Keratinocyte (primary cell): ENCODE measurements at regions not wholly inside any gene's neighbourhood (a gene's known extent, or its start where the extent isn't known, plus 50 kb on each side); places are given as distances from the start of the nearest gene placed in this dataset.

Source experiments
- EZH2 ChIP-seq: IDR thresholded peaks from one replicate; pipeline ENCODE4 v1.6.1; 2012; ENCODE audit warnings: inconsistent platforms, mild to moderate bottlenecking, low read length, moderate library complexity
- TF ChIP-seq, protein P1 (sequence below), 3 experiments: IDR thresholded peaks in 1 of 3; conservative IDR thresholded peaks in 1 of 3; optimal IDR thresholded peaks in 1 of 3; 2 replicates in 2 of 3; 3 replicates in 1 of 3; pipeline versions ENCODE3 to v1.5.1; 2011; ENCODE audit warnings: low read length in 3 of 3, mild to moderate bottlenecking in 3 of 3, moderate library complexity in 2 of 3, control low read depth in 1 of 3, inconsistent platforms in 1 of 3; ENCODE audit not compliant: insufficient read depth in 2 of 3; ENCODE audit errors: extremely low read depth in 1 of 3

DNA sequence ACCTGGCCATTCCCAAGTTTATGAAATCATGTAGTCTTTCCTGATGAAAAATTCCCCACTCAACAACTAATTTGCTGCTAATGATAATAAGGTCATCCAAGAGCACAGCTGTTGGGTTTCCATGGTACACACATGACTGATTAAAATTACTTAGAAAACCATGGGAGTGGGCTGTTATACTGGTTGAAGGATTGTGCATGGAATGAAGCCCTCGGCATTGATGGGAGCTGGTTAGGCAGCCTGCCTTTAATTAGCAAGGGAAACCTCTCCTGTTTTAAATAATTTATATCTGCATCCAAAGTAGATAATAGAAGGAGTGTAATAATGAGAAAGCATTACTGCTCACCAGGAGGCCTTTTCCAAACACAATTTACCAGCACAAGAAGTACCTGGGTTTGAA is 235.1 kb upstream of the CFAP20DC start:
- TF ChIP-seq, protein P1, sequence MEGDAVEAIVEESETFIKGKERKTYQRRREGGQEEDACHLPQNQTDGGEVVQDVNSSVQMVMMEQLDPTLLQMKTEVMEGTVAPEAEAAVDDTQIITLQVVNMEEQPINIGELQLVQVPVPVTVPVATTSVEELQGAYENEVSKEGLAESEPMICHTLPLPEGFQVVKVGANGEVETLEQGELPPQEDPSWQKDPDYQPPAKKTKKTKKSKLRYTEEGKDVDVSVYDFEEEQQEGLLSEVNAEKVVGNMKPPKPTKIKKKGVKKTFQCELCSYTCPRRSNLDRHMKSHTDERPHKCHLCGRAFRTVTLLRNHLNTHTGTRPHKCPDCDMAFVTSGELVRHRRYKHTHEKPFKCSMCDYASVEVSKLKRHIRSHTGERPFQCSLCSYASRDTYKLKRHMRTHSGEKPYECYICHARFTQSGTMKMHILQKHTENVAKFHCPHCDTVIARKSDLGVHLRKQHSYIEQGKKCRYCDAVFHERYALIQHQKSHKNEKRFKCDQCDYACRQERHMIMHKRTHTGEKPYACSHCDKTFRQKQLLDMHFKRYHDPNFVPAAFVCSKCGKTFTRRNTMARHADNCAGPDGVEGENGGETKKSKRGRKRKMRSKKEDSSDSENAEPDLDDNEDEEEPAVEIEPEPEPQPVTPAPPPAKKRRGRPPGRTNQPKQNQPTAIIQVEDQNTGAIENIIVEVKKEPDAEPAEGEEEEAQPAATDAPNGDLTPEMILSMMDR (optimal IDR thresholded peaks at IDR 0.05 in 1 of 3, IDR thresholded peaks at IDR 0.05 in 1 of 3, conservative IDR thresholded peaks at IDR 0.05 in 1 of 3; ENCODE audit: extremely low read depth in 1 of 3, insufficient read depth in 2 of 3, low read length in 3 of 3), result no peak
- no peak for TF ChIP-seq EZH2
